Ascending aorta (tissue), 2 donors: ENCODE measurements at regions not wholly inside any gene's neighbourhood (a gene's known extent, or its start where the extent isn't known, plus 50 kb on each side); places are given as distances from the start of the nearest gene placed in this dataset.

Experiments
- DNase-seq, 2 donors: peaks; one replicate each; pipeline ENCODE4 v3.0.0-alpha.2; 2019; ENCODE audit warnings: low spot score in 2 of 2
- H3K27ac ChIP-seq, 2 donors: fragments of 200-600 bp; sonication (generic); one replicate each; pipeline ENCODE4 v1.5.1; 2016 to 2017; ENCODE audit warnings: mild to moderate bottlenecking in 1 of 2
- H3K27me3 ChIP-seq: fragments of 200-600 bp; sonication (generic); one replicate; pipeline ENCODE4 v1.5.1; 2017
- H3K36me3 ChIP-seq, 2 donors: fragments of 200-600 bp; sonication (generic); one replicate each; pipeline ENCODE4 v1.5.1; 2016
- H3K4me1 ChIP-seq, 2 donors: fragments of 200-600 bp; sonication (generic); one replicate each; pipeline ENCODE4 v1.5.1; 2016 to 2017; ENCODE audit warnings: mild to moderate bottlenecking in 1 of 2
- H3K4me3 ChIP-seq, 2 donors: fragments of 200-600 bp; sonication (generic); one replicate each; pipeline ENCODE4 v1.5.1; 2016 to 2017; ENCODE audit warnings: mild to moderate bottlenecking in 1 of 2
- H3K9me3 ChIP-seq, 2 donors: fragments of 200-600 bp; sonication (generic); one replicate each; pipeline ENCODE4 v1.5.1; 2016
- intact Hi-C: fragments of 100-400 bp; cut with DNase I; formaldehyde crosslinking; loops from one replicate; pipeline ENCODE4 v1.15.1; 2023
- TF ChIP-seq, protein P1 (sequence below), 3 experiments: fragments of 200-600 bp in 2 of 3; fragments of 450-650 bp in 1 of 3; sonication (generic) in 2 of 3; IDR thresholded peaks; one replicate each; pipeline ENCODE4 v1.5.1; 2016 to 2019; ENCODE audit warnings: antibody characterized with exemption in 3 of 3, mild to moderate bottlenecking in 1 of 3, moderate library complexity in 1 of 3

DNA sequence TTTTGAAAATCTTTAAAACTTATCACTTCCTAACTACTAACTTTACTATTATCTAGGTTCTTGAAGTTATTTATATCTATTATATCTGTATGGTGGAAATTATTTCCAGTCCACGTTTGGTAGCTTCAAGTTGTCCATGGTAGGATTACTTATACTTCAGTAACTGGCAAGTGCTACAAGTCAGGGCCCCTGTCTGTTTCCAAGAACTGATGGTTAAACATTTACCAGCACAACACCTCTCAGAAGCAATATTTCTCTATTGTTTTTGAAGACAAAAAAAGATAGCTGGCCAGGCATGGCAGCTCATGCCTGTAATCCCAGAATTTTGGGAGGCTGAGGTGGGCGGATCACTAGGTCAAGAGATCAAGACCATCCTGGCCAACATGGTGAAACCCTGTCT is 240.4 kb upstream of the RHOBTB1 start:
- TF ChIP-seq, protein P1, sequence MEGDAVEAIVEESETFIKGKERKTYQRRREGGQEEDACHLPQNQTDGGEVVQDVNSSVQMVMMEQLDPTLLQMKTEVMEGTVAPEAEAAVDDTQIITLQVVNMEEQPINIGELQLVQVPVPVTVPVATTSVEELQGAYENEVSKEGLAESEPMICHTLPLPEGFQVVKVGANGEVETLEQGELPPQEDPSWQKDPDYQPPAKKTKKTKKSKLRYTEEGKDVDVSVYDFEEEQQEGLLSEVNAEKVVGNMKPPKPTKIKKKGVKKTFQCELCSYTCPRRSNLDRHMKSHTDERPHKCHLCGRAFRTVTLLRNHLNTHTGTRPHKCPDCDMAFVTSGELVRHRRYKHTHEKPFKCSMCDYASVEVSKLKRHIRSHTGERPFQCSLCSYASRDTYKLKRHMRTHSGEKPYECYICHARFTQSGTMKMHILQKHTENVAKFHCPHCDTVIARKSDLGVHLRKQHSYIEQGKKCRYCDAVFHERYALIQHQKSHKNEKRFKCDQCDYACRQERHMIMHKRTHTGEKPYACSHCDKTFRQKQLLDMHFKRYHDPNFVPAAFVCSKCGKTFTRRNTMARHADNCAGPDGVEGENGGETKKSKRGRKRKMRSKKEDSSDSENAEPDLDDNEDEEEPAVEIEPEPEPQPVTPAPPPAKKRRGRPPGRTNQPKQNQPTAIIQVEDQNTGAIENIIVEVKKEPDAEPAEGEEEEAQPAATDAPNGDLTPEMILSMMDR (IDR thresholded peaks at IDR 0.05): no peak
- no peaks in the 10 kb centered on the region for H3K36me3 ChIP-seq

DNA sequence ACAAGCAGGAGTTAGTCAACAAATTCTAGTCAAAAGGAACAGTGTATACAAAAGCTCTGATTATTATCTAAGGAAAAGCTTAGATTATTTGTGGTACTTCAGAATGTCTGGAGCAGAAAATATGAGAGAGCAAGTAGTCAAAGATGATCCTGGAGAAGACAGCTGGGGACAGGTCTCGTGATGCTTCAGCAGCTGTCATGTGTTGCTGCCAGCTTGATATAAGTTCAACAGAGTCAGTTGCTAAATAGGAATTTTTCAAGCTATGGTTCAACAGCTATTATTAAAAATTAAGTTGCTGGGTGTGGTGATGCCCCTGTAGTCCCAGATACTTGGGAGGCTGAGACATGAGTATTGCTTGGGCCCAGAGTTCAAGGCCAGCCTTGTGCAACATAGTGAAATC is 240.0 kb upstream of the RHOBTB1 start:
- intact Hi-C loops: loop anchor here (10.0 kb wide), 1 partner anchor 369 kb away; no protein-coding TSS in a partner anchor
- no peak for DNase-seq

More for the DNA sequence above, 240.4 kb upstream of the RHOBTB1 start:
- H3K4me1 ChIP-seq: no peaks in the 10 kb centered on the region
- H3K27me3 ChIP-seq: no peaks in the 10 kb centered on the region
- no peaks in the 10 kb centered on the region for H3K9me3 ChIP-seq
- intact Hi-C loops: loop anchor here (10.0 kb wide), 1 partner anchor 370 kb away; no protein-coding TSS in a partner anchor
- H3K4me3 ChIP-seq: no peak overlapping the region
- H3K27ac ChIP-seq: no peak overlapping the region
- no peak for DNase-seq

GRCh38 chr10:61181832-61182231 is 237.8 kb upstream of the RHOBTB1 start:
- H3K27me3 ChIP-seq: no peaks in the 10 kb centered on the region
- no peaks in the 10 kb centered on the region for H3K9me3 ChIP-seq
- H3K4me3 ChIP-seq: no peak overlapping the region
- no peaks in the 10 kb centered on the region for H3K4me1 ChIP-seq
- H3K36me3 ChIP-seq: no peaks in the 10 kb centered on the region
- DNase-seq: no peak
- TF ChIP-seq, protein P1 (IDR thresholded peaks at IDR 0.05): no peak
- intact Hi-C loops: loop anchor here (10.0 kb wide), 1 partner anchor 367 kb away; no protein-coding TSS in a partner anchor
- H3K27ac ChIP-seq: no peak overlapping the region

More for the DNA sequence above, 240.0 kb upstream of the RHOBTB1 start:
- Histone ChIP-seq H3K27me3 (no peaks in the 10 kb centered on the region), H3K36me3 (no peaks in the 10 kb centered on the region), H3K9me3 (no peaks in the 10 kb centered on the region), H3K4me1 (no peaks in the 10 kb centered on the region), H3K4me3 (no peak overlapping the region), H3K27ac (no peak overlapping the region)
- TF ChIP-seq, protein P1 (IDR thresholded peaks at IDR 0.05): no peak

GRCh38 chr10:61179771-61180170 is 235.8 kb upstream of the RHOBTB1 start:
- DNase-seq: no peak
- TF ChIP-seq, protein P1 (IDR thresholded peaks at IDR 0.05): no peak

GRCh38 chr10:61176424-61176823 is 232.4 kb upstream of the RHOBTB1 start:
- no peak for DNase-seq
- Histone ChIP-seq H3K4me1 (no peaks in the 10 kb centered on the region), H3K27me3 (no peaks in the 10 kb centered on the region), H3K27ac (no peak overlapping the region), H3K36me3 (no peaks in the 10 kb centered on the region), H3K4me3 (no peak overlapping the region), H3K9me3 (no peaks in the 10 kb centered on the region)
- intact Hi-C loops: no loop called here
- TF ChIP-seq, protein P1 (IDR thresholded peaks at IDR 0.05): no peak

More at GRCh38 chr10:61179771-61180170, 235.8 kb upstream of the RHOBTB1 start:
- Histone ChIP-seq H3K36me3 (no peaks in the 10 kb centered on the region), H3K9me3 (no peaks in the 10 kb centered on the region), H3K4me3 (no peak overlapping the region), H3K27ac (no peak overlapping the region), H3K4me1 (no peaks in the 10 kb centered on the region), H3K27me3 (no peaks in the 10 kb centered on the region)
- intact Hi-C loops: loop anchor here (10.0 kb wide), 1 partner anchor 365 kb away; no protein-coding TSS in a partner anchor

GRCh38 chr10:61175316-61175715 is 231.3 kb upstream of the RHOBTB1 start:
- Histone ChIP-seq H3K36me3 (no peaks in the 10 kb centered on the region), H3K4me1 (no peaks in the 10 kb centered on the region), H3K27me3 (no peaks in the 10 kb centered on the region), H3K27ac (no peak overlapping the region), H3K9me3 (no peaks in the 10 kb centered on the region), H3K4me3 (no peak overlapping the region)
- TF ChIP-seq, protein P1 (IDR thresholded peaks at IDR 0.05): no peak
- DNase-seq: no peak
- intact Hi-C loops: no loop called here
